HG03575 (cell line): ENCODE measurements at regions not wholly inside any gene's neighbourhood (a gene's known extent, or its start where the extent isn't known, plus 50 kb on each side); places are given as distances from the start of the nearest gene placed in this dataset.
"Not testable (repeated sequence)": the region's sequence is repeated elsewhere in the genome, so short reads cannot be mapped to it uniquely, and the experiment has no call there.

Experiments used
- ATAC-seq: cut with Tn5 transposase; IDR thresholded peaks from one replicate; pipeline ENCODE4 v1.9.1; 2021; ENCODE audit not compliant: unreplicated experiment, insufficient number of reproducible peaks, low FRiP score; ENCODE audit errors: extremely low read depth

DNA sequence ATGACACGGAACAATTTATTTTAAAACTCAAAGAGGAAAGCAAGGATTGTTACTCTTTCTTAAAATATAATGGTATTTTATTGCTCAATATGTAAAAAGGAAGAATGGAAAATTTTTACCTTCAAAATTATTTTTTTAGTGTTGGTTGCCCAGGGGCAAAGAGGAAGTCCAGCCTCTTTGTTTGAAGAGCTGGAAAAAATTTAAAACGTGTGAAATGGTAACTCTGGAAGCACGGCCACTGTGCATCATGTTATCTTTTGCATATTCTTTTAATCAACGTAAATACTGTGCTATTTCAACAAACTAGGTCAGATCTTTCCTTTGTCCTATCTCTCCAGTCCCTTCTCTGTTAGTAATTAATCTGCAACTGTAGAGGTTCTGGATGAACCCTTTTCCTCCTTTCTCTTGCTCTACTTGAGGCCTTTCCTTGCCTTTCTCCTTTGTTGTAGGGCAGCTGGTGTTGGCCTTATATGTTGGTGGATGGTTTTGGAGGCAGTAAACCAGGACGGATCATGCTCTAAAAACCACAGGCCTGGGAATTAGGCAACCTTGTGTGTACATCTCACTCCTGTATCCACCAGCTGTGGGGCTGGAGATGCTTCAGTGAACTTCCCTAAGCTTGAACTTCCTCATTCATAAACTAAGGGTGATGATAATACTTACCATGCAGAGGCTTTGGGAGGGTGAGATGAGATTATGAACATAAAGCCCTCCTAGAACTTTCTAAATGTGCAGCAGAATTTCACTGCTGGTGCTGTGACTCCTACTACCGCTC, 143.3 kb downstream of the PRL start:
- ATAC-seq, result no peak

DNA sequence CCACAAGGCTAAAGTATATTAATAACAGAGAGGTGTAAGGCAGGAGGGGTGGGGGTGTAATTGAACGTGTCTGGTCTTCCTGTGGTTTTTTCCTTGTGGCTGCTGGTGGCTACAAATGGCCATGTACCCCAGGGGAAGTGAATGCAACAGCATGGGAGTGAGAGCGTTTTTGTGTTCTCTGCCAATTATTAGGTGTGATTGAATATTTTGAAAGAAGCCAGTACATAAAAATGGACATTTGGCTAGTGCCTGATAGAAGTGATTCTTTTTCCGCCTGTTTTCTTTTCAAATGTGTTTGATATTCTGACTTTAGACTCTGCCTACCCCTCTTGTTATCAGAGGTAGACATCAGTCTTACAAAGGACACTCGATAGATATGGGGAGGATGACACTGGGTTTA, 141.3 kb downstream of the PRL start:
- ATAC-seq, result no peak

GRCh38 chr6:22157233-22157632, 139.6 kb downstream of the PRL start:
- no peak for ATAC-seq

- no peak for ATAC-seq
These were observed 132.6 kb downstream of the PRL start for GRCh38 chr6:22164236-22164635.

DNA sequence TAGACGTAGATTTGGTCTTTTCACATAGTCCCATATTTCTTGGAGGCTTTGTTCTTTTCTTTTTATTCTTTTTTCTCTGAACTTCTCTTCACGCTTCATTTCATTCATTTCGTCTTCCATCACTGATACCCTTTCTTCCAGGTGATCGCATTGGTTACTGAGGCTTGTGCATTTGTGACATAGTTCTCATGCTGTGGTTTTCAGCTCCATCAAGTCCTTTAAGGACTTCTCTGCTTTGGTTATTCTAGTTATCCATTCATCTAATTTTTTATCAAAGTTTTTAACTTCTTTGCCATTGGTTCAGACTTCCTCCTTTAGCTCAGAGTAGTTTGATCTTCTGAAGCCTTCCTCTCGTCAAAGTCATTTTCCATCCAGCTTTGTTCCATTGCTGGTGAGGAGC, 125.8 kb downstream of the PRL start:
- ATAC-seq, result not testable (repeated sequence)

DNA sequence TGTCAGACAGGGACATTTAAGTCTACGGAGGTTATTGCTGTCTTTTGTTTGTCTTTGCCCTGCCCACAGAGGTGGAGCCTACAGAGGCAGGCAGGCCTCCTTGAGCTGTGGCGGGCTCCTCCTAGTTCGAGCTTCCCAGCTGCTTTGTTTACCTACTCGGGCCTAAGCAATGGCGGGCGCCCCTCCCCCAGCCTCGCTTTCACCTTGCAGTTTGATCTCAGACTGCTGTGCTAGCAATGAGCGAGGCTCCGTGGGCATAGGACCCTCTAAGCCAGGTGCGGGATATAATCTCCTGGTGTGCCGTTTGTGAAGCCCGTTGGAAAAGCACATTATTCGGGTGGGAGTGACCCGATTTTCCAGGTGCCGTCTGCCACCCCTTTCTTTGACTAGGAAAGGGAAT, 125.0 kb downstream of the PRL start:
- not testable (repeated sequence) for ATAC-seq

GRCh38 chr6:22173311-22173710, 123.5 kb downstream of the PRL start:
- no peak for ATAC-seq

GRCh38 chr6:22180250-22180649, 116.6 kb downstream of the PRL start:
- not testable (repeated sequence) for ATAC-seq

DNA sequence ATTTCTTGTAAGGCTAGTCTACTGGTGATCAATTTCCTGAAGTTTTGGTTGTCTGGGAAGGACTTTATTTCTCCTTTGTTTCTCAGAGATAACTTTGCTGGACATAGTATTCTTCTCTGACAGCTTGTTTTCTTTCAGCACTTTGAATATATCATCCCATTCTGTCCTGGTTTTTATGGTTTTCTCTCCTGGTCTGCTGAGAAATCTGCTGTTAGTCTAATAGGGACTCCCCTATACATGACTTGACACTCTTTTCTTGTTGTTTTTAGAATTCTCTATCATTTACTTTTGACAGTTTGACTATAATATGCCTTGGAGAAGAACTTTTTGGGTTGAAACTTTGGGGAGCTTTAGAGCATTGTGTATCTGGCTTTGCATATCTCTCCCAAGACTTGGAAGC, 112.5 kb downstream of the PRL start:
- no peak for ATAC-seq

GRCh38 chr6:22189946-22190345, 106.9 kb downstream of the PRL start:
- no peak for ATAC-seq

DNA sequence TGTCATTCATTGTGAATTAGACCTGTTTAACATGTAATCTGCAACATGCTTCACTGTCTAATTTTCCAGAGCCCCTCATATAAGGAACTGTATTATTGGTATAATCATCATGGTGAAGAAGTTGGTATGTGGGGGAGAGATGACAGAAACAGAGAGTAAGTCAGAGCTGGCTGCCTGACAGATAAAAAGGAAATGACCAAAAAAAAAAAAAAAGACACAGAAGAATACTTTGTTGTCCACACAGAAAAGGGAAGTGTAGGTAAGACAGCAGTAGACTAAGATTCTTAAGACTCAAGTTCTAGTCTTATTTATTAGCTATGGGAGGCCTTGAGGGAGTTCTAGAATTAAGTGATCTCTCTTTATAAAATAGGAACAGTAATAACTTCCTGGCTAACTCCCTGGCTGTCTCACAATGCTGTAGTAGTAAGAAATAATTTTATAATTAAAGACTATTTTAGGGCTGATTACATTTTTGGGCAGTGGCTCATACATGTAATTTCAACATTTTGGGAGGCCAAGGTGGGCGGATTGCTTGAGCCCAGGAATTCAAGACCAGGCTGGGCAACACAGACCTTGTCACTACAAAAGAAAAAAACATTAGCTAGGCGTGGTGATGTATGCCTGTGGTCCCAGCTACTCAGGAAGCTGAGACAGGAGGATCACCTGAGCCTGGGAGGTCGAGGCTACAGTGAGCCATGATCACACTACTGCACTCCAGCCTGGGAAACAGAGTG, 102.5 kb downstream of the PRL start:
- no peak for ATAC-seq

GRCh38 chr6:22199771-22200170, 97.1 kb downstream of the PRL start:
- ATAC-seq, result no peak

DNA sequence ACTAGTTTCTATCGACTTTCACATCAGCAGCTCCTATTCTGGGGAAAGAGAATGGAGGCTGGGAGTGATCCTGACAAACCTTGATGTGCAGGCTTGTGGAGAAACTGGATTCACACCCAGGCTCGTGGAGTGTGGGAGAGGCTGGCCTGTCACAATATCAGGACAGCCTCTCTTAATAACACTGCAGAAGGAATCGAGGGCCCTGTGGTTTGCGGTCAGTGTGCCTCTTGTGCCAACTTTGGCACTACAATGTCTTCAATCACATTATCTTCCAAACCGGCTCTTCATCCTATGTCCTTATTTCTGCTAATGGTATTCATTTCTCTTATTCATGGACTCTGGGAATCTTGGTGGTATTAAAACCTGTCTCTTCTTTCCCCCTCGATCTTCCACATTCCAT, 92.7 kb downstream of the PRL start:
- ATAC-seq, result no peak

GRCh38 chr6:22205266-22205665, 91.6 kb downstream of the PRL start:
- no peak for ATAC-seq

- no peak for ATAC-seq
These were observed 90.7 kb downstream of the PRL start for GRCh38 chr6:22206106-22206505.

- no peak for ATAC-seq
These were observed 88.8 kb downstream of the PRL start for GRCh38 chr6:22208026-22208425.

- no peak for ATAC-seq
These were observed 82.5 kb downstream of the PRL start for GRCh38 chr6:22214314-22214713.

GRCh38 chr6:22215474-22215873, 81.4 kb downstream of the PRL start:
- not testable (repeated sequence) for ATAC-seq

GRCh38 chr6:22218410-22218809, 78.4 kb downstream of the PRL start:
- no peak for ATAC-seq

DNA sequence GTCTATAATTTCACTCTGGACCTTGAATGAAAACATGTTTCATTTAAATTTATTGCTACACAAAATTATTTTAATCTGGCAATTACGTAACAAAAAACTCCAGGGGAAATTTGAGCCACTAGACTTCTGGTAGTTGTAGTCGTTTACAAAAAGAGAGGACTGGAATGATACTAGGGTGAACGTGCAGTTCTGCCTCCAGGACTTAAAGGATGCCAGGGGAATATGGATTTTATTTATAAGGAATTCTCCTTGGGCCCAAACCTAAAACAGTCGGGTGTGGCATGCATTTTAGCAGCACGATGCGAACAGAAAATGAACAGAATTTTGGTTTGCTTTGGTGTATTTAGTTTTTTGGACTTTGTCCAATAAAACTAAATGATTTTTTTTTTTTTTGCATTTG, 76.9 kb downstream of the PRL start:
- no peak for ATAC-seq

DNA sequence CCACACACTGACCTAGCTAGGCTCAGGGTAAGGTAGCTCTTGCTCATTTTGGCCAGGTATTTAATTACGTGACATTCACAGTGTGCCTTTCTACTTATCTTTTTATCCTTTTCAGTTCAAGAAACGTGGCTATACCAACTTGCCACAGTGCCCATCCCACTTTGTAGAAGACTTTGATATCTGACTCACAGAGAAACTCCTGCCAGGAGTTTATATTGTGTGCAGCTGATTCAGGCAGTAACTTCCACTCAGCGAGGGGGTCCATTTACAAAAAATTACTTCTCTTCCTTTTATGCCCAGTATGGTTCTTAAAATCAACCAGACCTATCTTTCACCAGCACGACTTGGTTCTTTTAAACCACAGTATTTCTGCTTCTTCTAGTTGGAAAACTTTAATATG, 75.6 kb downstream of the PRL start:
- ATAC-seq, result no peak
